ENCODE measurements at regions not wholly inside any gene's neighbourhood (a gene's known extent, or its start where the extent isn't known, plus 50 kb on each side); places are given as distances from the start of the nearest gene placed in this dataset.

DNA sequence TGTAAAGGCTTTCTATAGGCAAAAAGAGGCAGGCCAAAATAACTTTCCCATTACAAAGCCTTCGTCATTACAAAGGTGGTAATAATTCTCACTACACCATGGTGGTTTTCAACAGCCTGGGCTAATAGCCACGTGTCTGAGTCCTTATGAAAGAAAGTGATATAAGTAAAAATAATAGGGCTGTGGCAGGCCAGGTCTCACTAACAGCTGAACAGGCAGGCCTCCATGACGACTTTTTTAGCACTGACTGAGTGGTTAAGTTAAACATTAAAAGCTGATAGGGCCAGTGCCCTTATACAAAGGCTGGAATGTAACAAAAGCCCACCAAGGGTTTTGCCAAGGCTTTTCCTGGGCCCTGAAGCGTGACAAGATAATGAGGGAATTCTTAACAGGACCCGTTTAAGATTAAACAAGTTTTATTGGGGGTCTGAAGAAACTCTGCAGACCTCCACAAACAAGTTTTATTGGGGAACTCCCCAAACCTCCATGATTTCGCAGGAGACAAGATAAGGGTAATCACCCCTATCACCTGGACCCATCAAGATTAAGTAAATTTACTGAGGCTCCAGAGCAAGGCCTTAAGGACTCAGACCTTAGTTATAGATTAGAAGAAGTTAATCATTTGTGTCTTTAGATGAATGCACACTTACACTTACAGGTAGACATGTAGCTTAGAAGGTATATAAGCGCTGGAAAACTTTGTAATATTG, 412.9 kb downstream of the CHSY3 start:
- TF ChIP-seq POLR2A (IDR thresholded peaks at IDR 0.05; ENCODE audit: low read depth, low read length) (no peak), POLR2AphosphoS5 (IDR thresholded peaks at IDR 0.05; ENCODE audit: low read depth, low read length) (no peak), TAF1 (IDR thresholded peaks at IDR 0.05; ENCODE audit: low read depth, low read length) (no peak)
